Stomach (tissue), 8 donors: ENCODE measurements at regions not wholly inside any gene's neighbourhood (a gene's known extent, or its start where the extent isn't known, plus 50 kb on each side); places are given as distances from the start of the nearest gene placed in this dataset.
A peak's percentile ranks its signal among the peaks of the same experiment; 100 is the strongest.

ENCODE experiments used
- DNase-seq, 2 donors: peaks; one replicate each; pipeline versions ENCODE4 v3.0.0 to v3.0.0-alpha.2; 2013 to 2019
- H3K27ac ChIP-seq, 5 donors: fragments of 200-600 bp in 4 of 5; sonication (generic) in 4 of 5; one replicate each; pipeline ENCODE4 v1.5.1; 2013 to 2019; ENCODE audit warnings: mild to moderate bottlenecking in 1 of 5, moderate library complexity in 1 of 5
- H3K27me3 ChIP-seq, 3 donors: fragments of 200-600 bp; sonication (generic); one replicate each; pipeline ENCODE4 v1.5.1; 2017 to 2019; ENCODE audit warnings: mixed run types in 1 of 3
- H3K36me3 ChIP-seq, 4 donors: fragments of 200-600 bp; sonication (generic); 1 replicate in 3 of 4; 2 replicates in 1 of 4; pipeline ENCODE4 v1.5.1; 2016 to 2019
- H3K4me1 ChIP-seq, 4 donors: fragments of 200-600 bp; sonication (generic); one replicate each; pipeline ENCODE4 v1.5.1; 2016 to 2019
- H3K4me3 ChIP-seq, 4 donors: fragments of 200-600 bp; sonication (generic) in 3 of 4; one replicate each; pipeline ENCODE4 v1.5.1; 2016 to 2019; ENCODE audit warnings: mild to moderate bottlenecking in 1 of 4
- H3K9me3 ChIP-seq, 4 donors: fragments of 200-600 bp; sonication (generic); one replicate each; pipeline ENCODE4 v1.5.1; 2016 to 2019
- CTCF ChIP-seq, 7 experiments: fragments of 450-650 bp in 4 of 7; fragments of 200-600 bp in 3 of 7; sonication (generic) in 3 of 7; IDR thresholded peaks; one replicate each; pipeline ENCODE4 v1.5.1; 2016 to 2019; ENCODE audit warnings: antibody characterized with exemption in 7 of 7, control low read depth in 2 of 7, mild to moderate bottlenecking in 1 of 7
- EP300 ChIP-seq: sonication (generic); formaldehyde crosslinking; IDR thresholded peaks from one replicate; pipeline ENCODE4 v1.6.1; 2017; ENCODE audit warnings: antibody characterized with exemption
- POLR2A ChIP-seq, 4 donors: fragments of 450-650 bp; IDR thresholded peaks; one replicate each; pipeline ENCODE4 v1.6.1; 2016; ENCODE audit warnings: antibody characterized with exemption in 4 of 4, control low read depth in 2 of 4, mild to moderate bottlenecking in 1 of 4, moderate library complexity in 1 of 4
- POLR2AphosphoS5 ChIP-seq, 3 donors: sonication (generic); formaldehyde crosslinking; IDR thresholded peaks; one replicate each; pipeline ENCODE4 v1.6.1; 2016; ENCODE audit warnings: antibody characterized with exemption in 3 of 3
- WGBS, 5 donors: extraction: QIAGEN DNeasy Blood & Tissue Kit in 3 of 5; methylation state at CpG; one replicate each; pipeline versions ENCODE4 v1.1.5 to v1.1.7; 2013 to 2018; 5-methylcytosine and 5-hydroxymethylcytosine counted together
- intact Hi-C: fragments of 100-400 bp; cut with DNase I; formaldehyde crosslinking; loops from one replicate; pipeline ENCODE4 v1.15.1; 2023; ENCODE audit warnings: low total_unique reads
- donor health status: healthy with polysubstance abuse.
- donor health status: Bipolar disorder and iron deficiency.
- donor health status: healthy.

DNA sequence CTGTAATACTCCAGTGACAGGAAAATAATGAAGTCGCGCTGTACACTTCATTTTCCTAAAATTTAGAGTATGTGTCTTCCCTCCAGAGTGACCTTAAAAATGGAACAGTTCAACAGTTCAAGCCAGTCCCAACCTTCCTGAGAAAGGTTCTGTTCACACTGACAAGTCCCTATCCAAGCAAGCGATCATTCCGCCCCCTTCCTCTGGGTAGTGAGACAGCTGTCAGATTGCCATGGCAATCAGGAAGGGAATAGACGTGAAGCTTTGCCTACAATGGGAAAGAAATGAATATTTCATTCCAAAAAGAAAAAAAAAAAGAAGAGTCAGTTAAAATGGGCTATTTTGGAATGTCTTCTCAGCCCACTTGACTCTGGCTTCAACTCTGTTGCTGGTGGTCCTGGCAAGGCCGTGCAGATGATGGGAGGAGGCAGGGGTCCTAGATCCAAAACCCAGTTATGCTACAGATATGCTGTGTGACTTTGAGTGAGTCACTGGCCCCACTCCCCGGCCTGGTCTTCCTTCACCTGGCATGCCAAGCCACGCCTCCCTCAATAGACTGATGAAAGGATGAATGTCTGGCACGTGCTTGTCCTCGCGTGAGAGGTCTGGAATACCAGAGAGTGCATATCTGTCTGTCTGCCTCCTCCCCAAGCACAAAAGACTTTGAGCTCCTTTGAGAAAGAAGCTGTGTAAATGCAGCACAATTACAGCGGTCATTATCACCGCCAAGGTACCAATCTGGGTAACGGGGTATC is 165.8 kb upstream of the WWC1 start:
- Histone ChIP-seq H3K4me3 (no peak overlapping the region), H3K9me3 (no peaks in the 10 kb centered on the region), H3K27ac (no peak overlapping the region), H3K36me3 (no peaks in the 10 kb centered on the region), H3K4me1 (peaks cover 0 to 12% (median 0%) of the 10 kb centered on the region in 4 donors), H3K27me3 (no peaks in the 10 kb centered on the region)
- WGBS, 5 donors = 84 to 93% (median 86%) methylated on average over 12 to 14 of the region's 14 CpGs
- TF ChIP-seq EP300 (no peak), POLR2A (IDR thresholded peaks at IDR 0.05) (no peak), POLR2AphosphoS5 (IDR thresholded peaks at IDR 0.05) (no peak), CTCF (IDR thresholded peaks at IDR 0.05) (no peak)
- DNase-seq = no peak
- intact Hi-C loops = no loop called here

GRCh38 chr5:168126606-168127005 is 164.8 kb upstream of the WWC1 start:
- intact Hi-C loops = no loop called here
- no peak for DNase-seq

GRCh38 chr5:168128111-168128510 is 163.3 kb upstream of the WWC1 start:
- 66 to 72% (median 68%) methylated on average over 7 of the region's 7 CpGs for WGBS, 5 donors
- Histone ChIP-seq H3K27ac (no peak overlapping the region), H3K27me3 (no peaks in the 10 kb centered on the region), H3K4me1 (peaks cover 0 to 12% (median 0%) of the 10 kb centered on the region in 4 donors), H3K36me3 (no peaks in the 10 kb centered on the region), H3K4me3 (no peak overlapping the region), H3K9me3 (no peaks in the 10 kb centered on the region)
- TF ChIP-seq POLR2A (IDR thresholded peaks at IDR 0.05) (no peak), EP300 (no peak), POLR2AphosphoS5 (IDR thresholded peaks at IDR 0.05) (no peak), CTCF (IDR thresholded peaks at IDR 0.05) (no peak)
- DNase-seq = no peak
- intact Hi-C loops = no loop called here

More at GRCh38 chr5:168126606-168127005, 164.8 kb upstream of the WWC1 start:
- Histone ChIP-seq H3K9me3 (no peaks in the 10 kb centered on the region), H3K27ac (no peak overlapping the region), H3K4me1 (peaks cover 0 to 12% (median 0%) of the 10 kb centered on the region in 4 donors), H3K4me3 (no peak overlapping the region), H3K36me3 (no peaks in the 10 kb centered on the region), H3K27me3 (no peaks in the 10 kb centered on the region)
- 94 to 98% (median 95%) methylated on average over 15 of the region's 15 CpGs for WGBS, 5 donors
- TF ChIP-seq CTCF (IDR thresholded peaks at IDR 0.05) = no peak
- TF ChIP-seq POLR2A (IDR thresholded peaks at IDR 0.05) = no peak
- no peak for TF ChIP-seq EP300
- no peak for TF ChIP-seq POLR2AphosphoS5 (IDR thresholded peaks at IDR 0.05)

- TF ChIP-seq POLR2AphosphoS5 (IDR thresholded peaks at IDR 0.05) = no peak
- no peak for TF ChIP-seq POLR2A (IDR thresholded peaks at IDR 0.05)
- TF ChIP-seq EP300 = no peak
- TF ChIP-seq CTCF (IDR thresholded peaks at IDR 0.05) = no peak
- Histone ChIP-seq H3K27me3 (no peaks in the 10 kb centered on the region), H3K4me3 (no peak overlapping the region), H3K4me1 (peaks cover 0 to 12% (median 0%) of the 10 kb centered on the region in 4 donors), H3K36me3 (no peaks in the 10 kb centered on the region), H3K27ac (no peak overlapping the region), H3K9me3 (no peaks in the 10 kb centered on the region)
- 38 to 53% (median 48%) methylated on average over 8 of the region's 8 CpGs for WGBS, 5 donors
- intact Hi-C loops = no loop called here
- peak in 1 of 2 donors; percentile 54 for DNase-seq
Observed at GRCh38 chr5:168128557-168128956, 162.9 kb upstream of the WWC1 start.
